ENCODE measurements at regions not wholly inside any gene's neighbourhood (a gene's known extent, or its start where the extent isn't known, plus 50 kb on each side); places are given as distances from the start of the nearest gene placed in this dataset.

- no peak for TF ChIP-seq RXRA (CRISPR knock-in tag; IDR thresholded peaks at IDR 0.05)
- TF ChIP-seq MED8 (CRISPR knock-in tag; IDR thresholded peaks at IDR 0.05; ENCODE audit: insufficient replicate concordance): no peak
- TF ChIP-seq ZFP1 (CRISPR knock-in tag; IDR thresholded peaks at IDR 0.05): no peak
These were observed 592.1 kb downstream of the TDRD15 start (continued) for GRCh38 chr2:21715887-21716286.

DNA sequence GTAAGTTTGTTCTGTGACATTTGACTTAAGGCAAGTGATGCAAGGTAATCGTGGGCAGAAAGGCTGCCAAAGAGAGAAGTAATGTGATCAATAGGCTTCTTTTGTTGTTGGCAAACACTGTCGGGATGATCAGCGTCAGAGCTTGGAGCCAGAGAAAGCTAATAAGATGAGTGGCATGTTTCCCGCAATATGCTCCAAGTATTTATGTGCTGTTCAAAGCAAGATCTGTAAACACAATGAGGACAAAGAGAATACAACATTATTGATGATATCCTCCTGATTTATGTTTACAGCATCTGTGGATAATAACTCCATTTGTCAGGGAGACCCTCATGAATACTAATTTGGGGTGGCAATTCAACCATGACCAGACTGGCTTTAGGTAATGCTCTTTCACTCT lies 603.3 kb downstream of the TDRD15 start:
- Histone ChIP-seq H3K36me3 (replicated peaks in 1 of 2; ENCODE audit: control insufficient read depth in 1 of 2, insufficient read depth in 2 of 2, low read length in 2 of 2) (no peaks in the 10 kb centered on the region), H3K4me3 (replicated peaks in 1 of 3; ENCODE audit: insufficient read depth in 1 of 3, low read depth in 2 of 3, low read length in 3 of 3) (no peak overlapping the region), H3K27me3 (ENCODE audit: control insufficient read depth in 1 of 2, insufficient read depth in 2 of 2, low read length in 2 of 2) (no peaks in the 10 kb centered on the region), H3K79me2 (ENCODE audit: insufficient read depth, low read length) (no peaks in the 10 kb centered on the region), H2AFZ (ENCODE audit: low read length) (no peak overlapping the region), H3K9me3 (ENCODE audit: low read length) (no peaks in the 10 kb centered on the region), H3K27ac (ENCODE audit: extremely low read length, insufficient read depth, low read length) (no peak overlapping the region), H3K9ac (ENCODE audit: insufficient read depth, low read depth, low read length) (no peak overlapping the region), H3K4me2 (ENCODE audit: low read depth, low read length) (no peak overlapping the region), H3K4me1 (ENCODE audit: insufficient read depth, low read length) (no peaks in the 10 kb centered on the region), H4K20me1 (ENCODE audit: insufficient read depth, low read length) (no peaks in the 10 kb centered on the region)
- DNase-seq (ENCODE audit: low spot score): no peak
- no peak for FAIRE-seq
- POLR2A ChIA-PET: no interaction called here
- BruUV-seq (replicated peaks): no TSS peak
- WGBS (ENCODE audit: low lambda C conversion rate): 12% methylated on average over 4 of the region's 4 CpGs
- CTCF ChIA-PET (ENCODE audit: low intra/inter-chr PET ratio, low total read pairs): no interaction called here
- ATAC-seq: no peak
- in situ Hi-C loops (cut with HindIII; ENCODE audit: extremely low pct_ligation_motif_present, low pct_unique_long_range_greater_than_20kb) (no loop called here), intact Hi-C loops (cut with micrococcal nuclease; ENCODE audit: unreplicated experiment) (no loop called here)
- TF ChIP-seq MLXIP (CRISPR knock-in tag; IDR thresholded peaks at IDR 0.05; ENCODE audit: borderline replicate concordance): no peak
- TF ChIP-seq ZNF782 (CRISPR knock-in tag; IDR thresholded peaks at IDR 0.05; ENCODE audit: borderline replicate concordance): no peak
- TF ChIP-seq EP300 (IDR thresholded peaks at IDR 0.05; ENCODE audit: low read depth in 2 of 2, low read length in 2 of 2): no peak
- TF ChIP-seq EP300 (CRISPR knock-in tag; IDR thresholded peaks at IDR 0.05; ENCODE audit: borderline replicate concordance): no peak
- TF ChIP-seq, protein P1, sequence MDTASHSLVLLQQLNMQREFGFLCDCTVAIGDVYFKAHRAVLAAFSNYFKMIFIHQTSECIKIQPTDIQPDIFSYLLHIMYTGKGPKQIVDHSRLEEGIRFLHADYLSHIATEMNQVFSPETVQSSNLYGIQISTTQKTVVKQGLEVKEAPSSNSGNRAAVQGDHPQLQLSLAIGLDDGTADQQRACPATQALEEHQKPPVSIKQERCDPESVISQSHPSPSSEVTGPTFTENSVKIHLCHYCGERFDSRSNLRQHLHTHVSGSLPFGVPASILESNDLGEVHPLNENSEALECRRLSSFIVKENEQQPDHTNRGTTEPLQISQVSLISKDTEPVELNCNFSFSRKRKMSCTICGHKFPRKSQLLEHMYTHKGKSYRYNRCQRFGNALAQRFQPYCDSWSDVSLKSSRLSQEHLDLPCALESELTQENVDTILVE (CRISPR knock-in tag; IDR thresholded peaks at IDR 0.05): no peak
- no peak for TF ChIP-seq ZNF530 (CRISPR knock-in tag; IDR thresholded peaks at IDR 0.05; ENCODE audit: low read depth)
- no peak for TF ChIP-seq PPARG (CRISPR knock-in tag; conservative IDR thresholded peaks at IDR 0.05)
- no peak for TF ChIP-seq ZNF343 (CRISPR knock-in tag; IDR thresholded peaks at IDR 0.05)
- no peak for TF ChIP-seq ZMAT5 (CRISPR knock-in tag; IDR thresholded peaks at IDR 0.05; ENCODE audit: borderline replicate concordance, low read depth)
- no peak for TF ChIP-seq RORA (CRISPR knock-in tag; IDR thresholded peaks at IDR 0.05)
- no peak for TF ChIP-seq YY1 (IDR thresholded peaks at IDR 0.05; ENCODE audit: insufficient read depth, insufficient replicate concordance, low read depth, low read length)
- TF ChIP-seq ZNF136 (CRISPR knock-in tag; IDR thresholded peaks at IDR 0.05; ENCODE audit: low read depth): no peak
- no peak for TF ChIP-seq ZNF362 (CRISPR knock-in tag; IDR thresholded peaks at IDR 0.05; ENCODE audit: borderline replicate concordance)
- TF ChIP-seq ZZZ3 (CRISPR knock-in tag; IDR thresholded peaks at IDR 0.05; ENCODE audit: borderline replicate concordance): no peak
- no peak for TF ChIP-seq ZFP41 (CRISPR knock-in tag; IDR thresholded peaks at IDR 0.05; ENCODE audit: borderline replicate concordance)

Measured in HepG2 (cell line).